ENCODE measurements at regions not wholly inside any gene's neighbourhood (a gene's known extent, or its start where the extent isn't known, plus 50 kb on each side); places are given as distances from the start of the nearest gene placed in this dataset.

- TF ChIP-seq, protein P1, sequence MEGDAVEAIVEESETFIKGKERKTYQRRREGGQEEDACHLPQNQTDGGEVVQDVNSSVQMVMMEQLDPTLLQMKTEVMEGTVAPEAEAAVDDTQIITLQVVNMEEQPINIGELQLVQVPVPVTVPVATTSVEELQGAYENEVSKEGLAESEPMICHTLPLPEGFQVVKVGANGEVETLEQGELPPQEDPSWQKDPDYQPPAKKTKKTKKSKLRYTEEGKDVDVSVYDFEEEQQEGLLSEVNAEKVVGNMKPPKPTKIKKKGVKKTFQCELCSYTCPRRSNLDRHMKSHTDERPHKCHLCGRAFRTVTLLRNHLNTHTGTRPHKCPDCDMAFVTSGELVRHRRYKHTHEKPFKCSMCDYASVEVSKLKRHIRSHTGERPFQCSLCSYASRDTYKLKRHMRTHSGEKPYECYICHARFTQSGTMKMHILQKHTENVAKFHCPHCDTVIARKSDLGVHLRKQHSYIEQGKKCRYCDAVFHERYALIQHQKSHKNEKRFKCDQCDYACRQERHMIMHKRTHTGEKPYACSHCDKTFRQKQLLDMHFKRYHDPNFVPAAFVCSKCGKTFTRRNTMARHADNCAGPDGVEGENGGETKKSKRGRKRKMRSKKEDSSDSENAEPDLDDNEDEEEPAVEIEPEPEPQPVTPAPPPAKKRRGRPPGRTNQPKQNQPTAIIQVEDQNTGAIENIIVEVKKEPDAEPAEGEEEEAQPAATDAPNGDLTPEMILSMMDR (conservative IDR thresholded peaks at IDR 0.05; ENCODE audit: low read length): no peak
- no peak for TF ChIP-seq EZH2phosphoT487 (IDR thresholded peaks at IDR 0.05; ENCODE audit: borderline replicate concordance, low read depth, low read length)
Measured at GRCh38 chr18:63071701-63072141, 247.8 kb downstream of the BCL2 start.

All from OCI-LY7 (cell line).